GM23338 (cell line): ENCODE measurements at regions not wholly inside any gene's neighbourhood (a gene's known extent, or its start where the extent isn't known, plus 50 kb on each side); places are given as distances from the start of the nearest gene placed in this dataset.

Source experiments
- ATAC-seq: fragments of 200-7000 bp; cut with Tn5 transposase; 3 replicates; pipeline ENCODE4 v1.9.1; 2020
- DNase-seq: peaks from one replicate; pipeline ENCODE4 v3.0.0-alpha.2; 2015; ENCODE audit warnings: low spot score
- H2AFZ ChIP-seq: fragments of 200-600 bp; sonication (generic); 2 replicates; pipeline ENCODE4 v1.8.0; 2016; ENCODE audit warnings: antibody characterized with exemption, mild to moderate bottlenecking, moderate library complexity
- H3F3A ChIP-seq: fragments of 200-600 bp; sonication (generic); replicated peaks from 2 replicates; pipeline ENCODE4 v1.8.0; 2017; ENCODE audit warnings: antibody characterized with exemption, mixed run types, low read depth
- H3K27ac ChIP-seq: fragments of 200-600 bp; sonication (generic); 2 replicates; pipeline ENCODE4 v1.6.1; 2016; ENCODE audit warnings: low read depth
- H3K27me3 ChIP-seq: fragments of 200-600 bp; sonication (generic); 2 replicates; pipeline ENCODE4 v1.8.0; 2016; ENCODE audit warnings: mild to moderate bottlenecking, mixed run types, moderate library complexity; ENCODE audit not compliant: insufficient read depth
- H3K36me3 ChIP-seq: fragments of 200-600 bp; sonication (generic); 2 replicates; pipeline ENCODE4 v1.8.0; 2016; ENCODE audit warnings: mild to moderate bottlenecking; ENCODE audit not compliant: insufficient read depth
- H3K4me1 ChIP-seq: fragments of 200-600 bp; sonication (generic); 2 replicates; pipeline ENCODE4 v1.8.0; 2016; ENCODE audit warnings: mild to moderate bottlenecking, moderate library complexity; ENCODE audit not compliant: insufficient read depth
- H3K4me2 ChIP-seq: fragments of 200-600 bp; sonication (generic); 2 replicates; pipeline ENCODE4 v1.7.1; 2017; ENCODE audit warnings: mixed run types
- H3K4me3 ChIP-seq: fragments of 200-600 bp; sonication (generic); 2 replicates; pipeline ENCODE4 v1.6.1; 2016; ENCODE audit warnings: mixed run types
- H3K79me2 ChIP-seq: fragments of 200-600 bp; sonication (generic); replicated peaks from 2 replicates; pipeline ENCODE4 v1.8.0; 2017; ENCODE audit warnings: mild to moderate bottlenecking; ENCODE audit not compliant: insufficient read depth
- H3K9me2 ChIP-seq: fragments of 200-600 bp; sonication (generic); 2 replicates; pipeline ENCODE4 v1.8.0; 2017; ENCODE audit not compliant: insufficient read depth
- H4K20me1 ChIP-seq: fragments of 200-600 bp; sonication (generic); replicated peaks from 2 replicates; pipeline ENCODE4 v1.8.0; 2017; ENCODE audit warnings: mild to moderate bottlenecking; ENCODE audit not compliant: insufficient read depth
- H3K27ac Mint-ChIP-seq: 2 replicates; pipeline ENCODE4 v1.8.0; 2020; ENCODE audit warnings: inconsistent platforms, mild to moderate bottlenecking, moderate library complexity, mixed read lengths
- H3K27me3 Mint-ChIP-seq: 3 replicates; pipeline ENCODE4 v1.8.0; 2022; ENCODE audit warnings: low read depth, mild to moderate bottlenecking, moderate library complexity, mixed read lengths, inconsistent platforms; ENCODE audit not compliant: insufficient read depth, poor library complexity
- H3K36me3 Mint-ChIP-seq: 3 replicates; pipeline ENCODE4 v1.8.0; 2021; ENCODE audit warnings: low read depth, mild to moderate bottlenecking, inconsistent platforms, moderate library complexity, mixed read lengths
- H3K4me1 Mint-ChIP-seq: 3 replicates; pipeline ENCODE4 v1.8.0; 2020; ENCODE audit warnings: mild to moderate bottlenecking, inconsistent platforms, mixed read lengths
- H3K4me3 Mint-ChIP-seq: 3 replicates; pipeline ENCODE4 v1.8.0; 2021; ENCODE audit warnings: moderate library complexity, mild to moderate bottlenecking, inconsistent platforms, mixed read lengths
- H3K9me3 Mint-ChIP-seq: 3 replicates; pipeline ENCODE4 v1.8.0; 2020; ENCODE audit warnings: moderate library complexity, mild to moderate bottlenecking, inconsistent platforms, mixed read lengths
- CREB1 ChIP-seq: fragments of 250-450 bp; sonication (Bioruptor Pico); IDR thresholded peaks from 2 replicates; pipeline ENCODE4 v1.5.0; 2020; ENCODE audit warnings: low read depth, mild to moderate bottlenecking, moderate library complexity
- EZH2 ChIP-seq: fragments of 200-600 bp; sonication (generic); IDR thresholded peaks from one replicate; pipeline ENCODE4 v1.8.0; 2017; ENCODE audit warnings: antibody characterized with exemption, mild to moderate bottlenecking, low read depth; ENCODE audit not compliant: unreplicated experiment
- EZH2phosphoT487 ChIP-seq: fragments of 200-600 bp; sonication (generic); IDR thresholded peaks from one replicate; pipeline ENCODE4 v1.8.1; 2018; ENCODE audit warnings: antibody characterized with exemption; ENCODE audit not compliant: unreplicated experiment
- JUNB ChIP-seq: IDR thresholded peaks from one replicate; pipeline ENCODE4 v1.6.1; 2016; ENCODE audit warnings: antibody characterized with exemption; ENCODE audit not compliant: unreplicated experiment
- NANOG ChIP-seq: IDR thresholded peaks from 2 replicates; pipeline ENCODE4 v1.6.1; 2016; ENCODE audit warnings: antibody characterized with exemption, borderline replicate concordance
- POLR2AphosphoS5 ChIP-seq: IDR thresholded peaks from 2 replicates; pipeline ENCODE4 v1.6.1; 2016; ENCODE audit warnings: antibody characterized with exemption, low read depth
- STAT1 ChIP-seq: IDR thresholded peaks from one replicate; pipeline ENCODE4 v1.6.1; 2016; ENCODE audit warnings: antibody characterized with exemption; ENCODE audit not compliant: unreplicated experiment
- ZNF114 ChIP-seq: fragments of 250-450 bp; sonication (Bioruptor Pico); IDR thresholded peaks from 2 replicates; pipeline ENCODE4 v1.5.0; 2020; ENCODE audit warnings: mild to moderate bottlenecking, moderate library complexity
- ZNF331 ChIP-seq: fragments of 250-450 bp; sonication (Bioruptor Pico); IDR thresholded peaks from 2 replicates; pipeline ENCODE4 v1.5.0; 2020; ENCODE audit warnings: low read depth, mild to moderate bottlenecking, moderate library complexity
- TF ChIP-seq, protein P1 (sequence below): fragments of 250-450 bp; sonication (Bioruptor Pico); IDR thresholded peaks from 2 replicates; pipeline ENCODE4 v1.5.0; 2020; ENCODE audit warnings: mild to moderate bottlenecking, moderate library complexity
- TF ChIP-seq, protein P2 (sequence below): IDR thresholded peaks from one replicate; pipeline ENCODE4 v1.6.1; 2018; ENCODE audit warnings: antibody characterized with exemption; ENCODE audit not compliant: unreplicated experiment
- TF ChIP-seq, protein P3 (sequence below), 2 experiments: fragments of 200-600 bp in 1 of 2; sonication (generic) in 1 of 2; conservative IDR thresholded peaks; 2 replicates each; pipeline versions ENCODE4 v1.5.1 to v1.6.1; 2016 to 2017; ENCODE audit warnings: antibody characterized with exemption in 2 of 2, low read depth in 2 of 2, mild to moderate bottlenecking in 2 of 2, moderate library complexity in 1 of 2

DNA sequence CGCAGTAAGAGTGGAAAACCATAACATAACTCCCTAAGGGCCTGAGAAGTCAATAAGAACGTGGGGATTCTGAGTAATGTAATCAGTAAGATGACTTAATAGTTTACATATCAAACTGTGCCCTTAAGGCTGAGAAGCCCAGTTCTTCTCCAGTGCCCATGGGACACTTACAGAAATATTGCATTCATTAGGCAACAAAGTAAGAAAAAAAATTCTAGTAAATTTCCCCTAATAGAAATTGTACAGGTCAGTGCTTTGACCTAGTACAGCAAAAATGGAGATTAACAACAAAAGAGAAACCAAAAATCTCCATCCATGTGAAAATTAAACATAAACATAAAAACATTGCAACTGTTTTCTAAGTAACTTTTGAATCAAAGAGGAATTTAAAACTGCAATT is 139.8 kb upstream of the HS6ST1 start:
- H3K4me1 Mint-ChIP-seq, result peaks cover 2% of the 10 kb centered on the region; the same call in 1 of the 3 replicates
- DNase-seq (no peak), ATAC-seq (no peak)
- no peaks in the 10 kb centered on the region for H3K36me3 ChIP-seq
- no peak overlapping the region for H2AFZ ChIP-seq
- H3K27ac Mint-ChIP-seq, result no peak overlapping the region
- no peaks in the 10 kb centered on the region for H3K27me3 ChIP-seq
- TF ChIP-seq ZNF331 (no peak), EZH2phosphoT487 (no peak)
- H3K4me2 ChIP-seq, result no peak overlapping the region
- H3K4me3 Mint-ChIP-seq, result no peak overlapping the region
- H3K27me3 Mint-ChIP-seq, result peaks cover 7% of the 10 kb centered on the region
- no peaks in the 10 kb centered on the region for H3K79me2 ChIP-seq
- no peaks in the 10 kb centered on the region for H3K9me2 ChIP-seq
- no peaks in the 10 kb centered on the region for H4K20me1 ChIP-seq
- no peaks in the 10 kb centered on the region for H3K36me3 Mint-ChIP-seq
- no peak overlapping the region for H3K4me3 ChIP-seq
- H3K9me3 Mint-ChIP-seq, result peaks cover 17% of the 10 kb centered on the region; the same call in 2 of the 3 replicates
- H3K27ac ChIP-seq, result no peak overlapping the region
- H3F3A ChIP-seq, result no peaks in the 10 kb centered on the region
- no peaks in the 10 kb centered on the region for H3K4me1 ChIP-seq

DNA sequence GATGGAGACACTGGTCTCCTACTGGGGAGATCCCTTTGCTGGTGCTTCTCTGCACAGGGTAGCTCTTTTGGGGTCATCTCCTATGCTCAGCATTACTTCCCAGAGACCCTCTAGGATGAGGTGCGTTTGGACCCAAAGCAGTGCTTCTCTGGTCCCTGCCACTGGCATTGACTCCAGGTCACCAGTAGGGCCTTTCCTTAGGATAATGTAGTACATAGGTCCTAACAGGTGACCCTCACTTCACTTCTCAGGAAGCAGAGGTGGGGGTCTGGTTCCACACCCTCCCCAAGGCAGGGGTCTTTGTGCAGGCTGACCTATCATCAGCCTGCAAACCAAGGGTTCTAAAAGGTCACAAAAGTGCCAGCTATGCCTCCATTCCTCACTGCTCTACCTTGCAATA is 145.8 kb upstream of the HS6ST1 start:
- H3F3A ChIP-seq, result no peaks in the 10 kb centered on the region
- H3K27ac ChIP-seq, result no peak overlapping the region
- H4K20me1 ChIP-seq, result no peaks in the 10 kb centered on the region
- H2AFZ ChIP-seq, result no peak overlapping the region
- no peaks in the 10 kb centered on the region for H3K4me1 ChIP-seq
- H3K79me2 ChIP-seq, result no peaks in the 10 kb centered on the region
- H3K4me3 ChIP-seq, result no peak overlapping the region
- no peaks in the 10 kb centered on the region; the same call in 1 of the 2 replicates for H3K36me3 ChIP-seq
- no peak for ATAC-seq
- no peak for DNase-seq
- H3K9me2 ChIP-seq, result no peaks in the 10 kb centered on the region
- no peak overlapping the region for H3K4me2 ChIP-seq
- H3K36me3 Mint-ChIP-seq, result peaks cover 18% of the 10 kb centered on the region
- H3K4me1 Mint-ChIP-seq, result peaks cover 2% of the 10 kb centered on the region; the same call in 1 of the 3 replicates
- H3K9me3 Mint-ChIP-seq, result peaks cover 42% of the 10 kb centered on the region
- peaks cover 6% of the 10 kb centered on the region for H3K27me3 Mint-ChIP-seq
- no peak overlapping the region for H3K27ac Mint-ChIP-seq
- no peaks in the 10 kb centered on the region for H3K27me3 ChIP-seq
- no peak overlapping the region for H3K4me3 Mint-ChIP-seq
- TF ChIP-seq, protein P1, sequence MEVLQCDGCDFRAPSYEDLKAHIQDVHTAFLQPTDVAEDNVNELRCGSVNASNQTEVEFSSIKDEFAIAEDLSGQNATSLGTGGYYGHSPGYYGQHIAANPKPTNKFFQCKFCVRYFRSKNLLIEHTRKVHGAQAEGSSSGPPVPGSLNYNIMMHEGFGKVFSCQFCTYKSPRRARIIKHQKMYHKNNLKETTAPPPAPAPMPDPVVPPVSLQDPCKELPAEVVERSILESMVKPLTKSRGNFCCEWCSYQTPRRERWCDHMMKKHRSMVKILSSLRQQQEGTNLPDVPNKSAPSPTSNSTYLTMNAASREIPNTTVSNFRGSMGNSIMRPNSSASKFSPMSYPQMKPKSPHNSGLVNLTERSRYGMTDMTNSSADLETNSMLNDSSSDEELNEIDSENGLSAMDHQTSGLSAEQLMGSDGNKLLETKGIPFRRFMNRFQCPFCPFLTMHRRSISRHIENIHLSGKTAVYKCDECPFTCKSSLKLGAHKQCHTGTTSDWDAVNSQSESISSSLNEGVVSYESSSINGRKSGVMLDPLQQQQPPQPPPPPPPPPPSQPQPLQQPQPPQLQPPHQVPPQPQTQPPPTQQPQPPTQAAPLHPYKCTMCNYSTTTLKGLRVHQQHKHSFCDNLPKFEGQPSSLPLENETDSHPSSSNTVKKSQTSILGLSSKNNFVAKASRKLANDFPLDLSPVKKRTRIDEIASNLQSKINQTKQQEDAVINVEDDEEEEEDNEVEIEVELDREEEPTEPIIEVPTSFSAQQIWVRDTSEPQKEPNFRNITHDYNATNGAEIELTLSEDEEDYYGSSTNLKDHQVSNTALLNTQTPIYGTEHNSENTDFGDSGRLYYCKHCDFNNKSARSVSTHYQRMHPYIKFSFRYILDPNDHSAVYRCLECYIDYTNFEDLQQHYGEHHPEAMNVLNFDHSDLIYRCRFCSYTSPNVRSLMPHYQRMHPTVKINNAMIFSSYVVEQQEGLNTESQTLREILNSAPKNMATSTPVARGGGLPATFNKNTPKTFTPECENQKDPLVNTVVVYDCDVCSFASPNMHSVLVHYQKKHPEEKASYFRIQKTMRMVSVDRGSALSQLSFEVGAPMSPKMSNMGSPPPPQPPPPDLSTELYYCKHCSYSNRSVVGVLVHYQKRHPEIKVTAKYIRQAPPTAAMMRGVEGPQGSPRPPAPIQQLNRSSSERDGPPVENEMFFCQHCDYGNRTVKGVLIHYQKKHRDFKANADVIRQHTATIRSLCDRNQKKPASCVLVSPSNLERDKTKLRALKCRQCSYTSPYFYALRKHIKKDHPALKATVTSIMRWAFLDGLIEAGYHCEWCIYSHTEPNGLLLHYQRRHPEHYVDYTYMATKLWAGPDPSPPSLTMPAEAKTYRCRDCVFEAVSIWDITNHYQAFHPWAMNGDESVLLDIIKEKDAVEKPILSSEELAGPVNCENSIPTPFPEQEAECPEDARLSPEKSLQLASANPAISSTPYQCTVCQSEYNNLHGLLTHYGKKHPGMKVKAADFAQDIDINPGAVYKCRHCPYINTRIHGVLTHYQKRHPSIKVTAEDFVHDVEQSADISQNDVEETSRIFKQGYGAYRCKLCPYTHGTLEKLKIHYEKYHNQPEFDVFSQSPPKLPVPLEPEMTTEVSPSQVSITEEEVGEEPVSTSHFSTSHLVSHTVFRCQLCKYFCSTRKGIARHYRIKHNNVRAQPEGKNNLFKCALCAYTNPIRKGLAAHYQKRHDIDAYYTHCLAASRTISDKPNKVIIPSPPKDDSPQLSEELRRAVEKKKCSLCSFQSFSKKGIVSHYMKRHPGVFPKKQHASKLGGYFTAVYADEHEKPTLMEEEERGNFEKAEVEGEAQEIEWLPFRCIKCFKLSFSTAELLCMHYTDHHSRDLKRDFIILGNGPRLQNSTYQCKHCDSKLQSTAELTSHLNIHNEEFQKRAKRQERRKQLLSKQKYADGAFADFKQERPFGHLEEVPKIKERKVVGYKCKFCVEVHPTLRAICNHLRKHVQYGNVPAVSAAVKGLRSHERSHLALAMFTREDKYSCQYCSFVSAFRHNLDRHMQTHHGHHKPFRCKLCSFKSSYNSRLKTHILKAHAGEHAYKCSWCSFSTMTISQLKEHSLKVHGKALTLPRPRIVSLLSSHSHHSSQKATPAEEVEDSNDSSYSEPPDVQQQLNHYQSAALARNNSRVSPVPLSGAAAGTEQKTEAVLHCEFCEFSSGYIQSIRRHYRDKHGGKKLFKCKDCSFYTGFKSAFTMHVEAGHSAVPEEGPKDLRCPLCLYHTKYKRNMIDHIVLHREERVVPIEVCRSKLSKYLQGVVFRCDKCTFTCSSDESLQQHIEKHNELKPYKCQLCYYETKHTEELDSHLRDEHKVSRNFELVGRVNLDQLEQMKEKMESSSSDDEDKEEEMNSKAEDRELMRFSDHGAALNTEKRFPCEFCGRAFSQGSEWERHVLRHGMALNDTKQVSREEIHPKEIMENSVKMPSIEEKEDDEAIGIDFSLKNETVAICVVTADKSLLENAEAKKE, result no peak
- no peak for TF ChIP-seq JUNB
- TF ChIP-seq, protein P2, sequence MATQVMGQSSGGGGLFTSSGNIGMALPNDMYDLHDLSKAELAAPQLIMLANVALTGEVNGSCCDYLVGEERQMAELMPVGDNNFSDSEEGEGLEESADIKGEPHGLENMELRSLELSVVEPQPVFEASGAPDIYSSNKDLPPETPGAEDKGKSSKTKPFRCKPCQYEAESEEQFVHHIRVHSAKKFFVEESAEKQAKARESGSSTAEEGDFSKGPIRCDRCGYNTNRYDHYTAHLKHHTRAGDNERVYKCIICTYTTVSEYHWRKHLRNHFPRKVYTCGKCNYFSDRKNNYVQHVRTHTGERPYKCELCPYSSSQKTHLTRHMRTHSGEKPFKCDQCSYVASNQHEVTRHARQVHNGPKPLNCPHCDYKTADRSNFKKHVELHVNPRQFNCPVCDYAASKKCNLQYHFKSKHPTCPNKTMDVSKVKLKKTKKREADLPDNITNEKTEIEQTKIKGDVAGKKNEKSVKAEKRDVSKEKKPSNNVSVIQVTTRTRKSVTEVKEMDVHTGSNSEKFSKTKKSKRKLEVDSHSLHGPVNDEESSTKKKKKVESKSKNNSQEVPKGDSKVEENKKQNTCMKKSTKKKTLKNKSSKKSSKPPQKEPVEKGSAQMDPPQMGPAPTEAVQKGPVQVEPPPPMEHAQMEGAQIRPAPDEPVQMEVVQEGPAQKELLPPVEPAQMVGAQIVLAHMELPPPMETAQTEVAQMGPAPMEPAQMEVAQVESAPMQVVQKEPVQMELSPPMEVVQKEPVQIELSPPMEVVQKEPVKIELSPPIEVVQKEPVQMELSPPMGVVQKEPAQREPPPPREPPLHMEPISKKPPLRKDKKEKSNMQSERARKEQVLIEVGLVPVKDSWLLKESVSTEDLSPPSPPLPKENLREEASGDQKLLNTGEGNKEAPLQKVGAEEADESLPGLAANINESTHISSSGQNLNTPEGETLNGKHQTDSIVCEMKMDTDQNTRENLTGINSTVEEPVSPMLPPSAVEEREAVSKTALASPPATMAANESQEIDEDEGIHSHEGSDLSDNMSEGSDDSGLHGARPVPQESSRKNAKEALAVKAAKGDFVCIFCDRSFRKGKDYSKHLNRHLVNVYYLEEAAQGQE, result no peak
- TF ChIP-seq CREB1, result no peak
- TF ChIP-seq EZH2, result no peak
- no peak for TF ChIP-seq POLR2AphosphoS5
- TF ChIP-seq, protein P3, sequence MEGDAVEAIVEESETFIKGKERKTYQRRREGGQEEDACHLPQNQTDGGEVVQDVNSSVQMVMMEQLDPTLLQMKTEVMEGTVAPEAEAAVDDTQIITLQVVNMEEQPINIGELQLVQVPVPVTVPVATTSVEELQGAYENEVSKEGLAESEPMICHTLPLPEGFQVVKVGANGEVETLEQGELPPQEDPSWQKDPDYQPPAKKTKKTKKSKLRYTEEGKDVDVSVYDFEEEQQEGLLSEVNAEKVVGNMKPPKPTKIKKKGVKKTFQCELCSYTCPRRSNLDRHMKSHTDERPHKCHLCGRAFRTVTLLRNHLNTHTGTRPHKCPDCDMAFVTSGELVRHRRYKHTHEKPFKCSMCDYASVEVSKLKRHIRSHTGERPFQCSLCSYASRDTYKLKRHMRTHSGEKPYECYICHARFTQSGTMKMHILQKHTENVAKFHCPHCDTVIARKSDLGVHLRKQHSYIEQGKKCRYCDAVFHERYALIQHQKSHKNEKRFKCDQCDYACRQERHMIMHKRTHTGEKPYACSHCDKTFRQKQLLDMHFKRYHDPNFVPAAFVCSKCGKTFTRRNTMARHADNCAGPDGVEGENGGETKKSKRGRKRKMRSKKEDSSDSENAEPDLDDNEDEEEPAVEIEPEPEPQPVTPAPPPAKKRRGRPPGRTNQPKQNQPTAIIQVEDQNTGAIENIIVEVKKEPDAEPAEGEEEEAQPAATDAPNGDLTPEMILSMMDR (conservative IDR thresholded peaks at IDR 0.05; ENCODE audit: low read depth in 2 of 2), result no peak
- no peak for TF ChIP-seq ZNF114 (CRISPR knock-in tag)
- TF ChIP-seq ZNF331, result no peak
- TF ChIP-seq STAT1, result no peak
- no peak for TF ChIP-seq NANOG
